ENCODE measurements at regions not wholly inside any gene's neighbourhood (a gene's known extent, or its start where the extent isn't known, plus 50 kb on each side); places are given as distances from the start of the nearest gene placed in this dataset.
"Not testable (repeated sequence)": the region's sequence is repeated elsewhere in the genome, so short reads cannot be mapped to it uniquely, and the experiment has no call there.

DNA sequence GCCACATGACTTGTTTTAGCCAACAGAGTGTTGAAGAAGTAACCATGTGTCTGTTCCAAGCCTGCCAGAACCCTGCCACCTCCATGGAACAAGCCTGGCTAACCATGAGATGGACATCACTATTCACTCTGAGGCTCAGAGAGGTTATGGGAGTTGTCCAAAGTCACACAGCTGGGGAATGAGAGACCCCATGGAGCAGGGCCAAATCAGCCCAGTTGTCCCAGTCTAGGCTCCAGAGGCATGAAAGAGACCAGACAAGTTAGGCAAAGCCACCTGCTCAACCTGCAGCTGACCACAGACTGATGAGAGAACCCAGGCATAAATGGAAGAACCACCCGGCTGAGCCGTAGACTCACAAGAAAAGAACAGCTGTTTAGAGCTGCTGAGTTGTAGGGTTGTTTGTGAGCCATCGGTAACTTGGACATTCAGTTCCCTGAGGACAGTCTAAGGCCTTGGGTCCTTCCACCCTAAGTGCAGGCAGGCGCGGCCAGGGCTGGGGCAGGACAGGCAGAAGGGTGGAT, 74.7 kb upstream of the PHF21B start:
- DNase-seq (ENCODE audit: extremely low read depth, low read depth) = no peak
- H3K4me3 ChIP-seq (replicated peaks; ENCODE audit: low read depth, low read length) = no peak overlapping the region
- TF ChIP-seq, protein P1, sequence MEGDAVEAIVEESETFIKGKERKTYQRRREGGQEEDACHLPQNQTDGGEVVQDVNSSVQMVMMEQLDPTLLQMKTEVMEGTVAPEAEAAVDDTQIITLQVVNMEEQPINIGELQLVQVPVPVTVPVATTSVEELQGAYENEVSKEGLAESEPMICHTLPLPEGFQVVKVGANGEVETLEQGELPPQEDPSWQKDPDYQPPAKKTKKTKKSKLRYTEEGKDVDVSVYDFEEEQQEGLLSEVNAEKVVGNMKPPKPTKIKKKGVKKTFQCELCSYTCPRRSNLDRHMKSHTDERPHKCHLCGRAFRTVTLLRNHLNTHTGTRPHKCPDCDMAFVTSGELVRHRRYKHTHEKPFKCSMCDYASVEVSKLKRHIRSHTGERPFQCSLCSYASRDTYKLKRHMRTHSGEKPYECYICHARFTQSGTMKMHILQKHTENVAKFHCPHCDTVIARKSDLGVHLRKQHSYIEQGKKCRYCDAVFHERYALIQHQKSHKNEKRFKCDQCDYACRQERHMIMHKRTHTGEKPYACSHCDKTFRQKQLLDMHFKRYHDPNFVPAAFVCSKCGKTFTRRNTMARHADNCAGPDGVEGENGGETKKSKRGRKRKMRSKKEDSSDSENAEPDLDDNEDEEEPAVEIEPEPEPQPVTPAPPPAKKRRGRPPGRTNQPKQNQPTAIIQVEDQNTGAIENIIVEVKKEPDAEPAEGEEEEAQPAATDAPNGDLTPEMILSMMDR (IDR thresholded peaks at IDR 0.05; ENCODE audit: low read depth, low read length, missing control alignments) = no peak

DNA sequence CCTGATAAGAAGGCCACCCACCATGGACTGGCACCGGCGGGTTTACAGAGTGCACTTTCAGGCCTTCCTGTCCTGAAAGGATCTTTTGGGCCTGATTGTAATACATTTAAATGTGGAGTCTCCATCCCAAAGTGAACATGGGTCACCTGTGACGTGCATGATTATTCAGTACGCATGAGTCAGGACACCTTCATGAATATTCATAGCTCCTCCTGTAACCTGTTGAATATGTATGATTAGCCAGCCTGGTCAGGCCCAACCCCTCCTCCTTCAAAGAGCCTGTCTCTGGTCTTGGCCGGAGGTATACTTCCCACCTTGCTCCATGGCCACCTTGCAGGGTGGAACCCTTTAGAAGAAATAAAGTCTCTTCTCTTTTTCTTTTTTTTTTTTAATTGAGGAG, 75.9 kb upstream of the NUP50 start:
- no peak overlapping the region for H3K4me3 ChIP-seq (replicated peaks; ENCODE audit: low read depth, low read length)
- TF ChIP-seq, protein P1 (IDR thresholded peaks at IDR 0.05; ENCODE audit: low read depth, low read length, missing control alignments) = no peak
- DNase-seq (ENCODE audit: extremely low read depth, low read depth) = no peak

DNA sequence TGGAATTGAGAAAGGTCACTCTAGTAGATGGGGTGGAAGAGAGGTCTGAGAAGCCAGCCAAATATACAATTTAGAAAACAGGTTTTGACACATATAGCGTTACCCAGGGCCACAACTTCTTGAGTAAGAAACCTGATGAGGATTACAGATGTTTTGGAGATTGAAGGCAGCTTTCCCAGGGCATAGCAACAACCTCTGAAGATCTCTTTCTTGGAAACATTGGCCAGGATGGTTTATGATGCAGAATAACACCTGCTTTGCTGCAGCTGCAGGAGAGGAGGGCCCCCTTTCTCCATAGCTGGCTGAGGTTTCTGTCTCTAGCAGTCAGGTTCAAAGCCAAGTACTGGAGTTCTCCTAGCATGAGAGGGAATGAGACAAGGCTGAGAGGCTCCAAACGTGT, 75.1 kb upstream of the NUP50 start:
- no peak overlapping the region for H3K4me3 ChIP-seq (replicated peaks; ENCODE audit: low read depth, low read length)
- DNase-seq (ENCODE audit: extremely low read depth, low read depth) = no peak
- TF ChIP-seq, protein P1 (IDR thresholded peaks at IDR 0.05; ENCODE audit: low read depth, low read length, missing control alignments) = no peak

DNA sequence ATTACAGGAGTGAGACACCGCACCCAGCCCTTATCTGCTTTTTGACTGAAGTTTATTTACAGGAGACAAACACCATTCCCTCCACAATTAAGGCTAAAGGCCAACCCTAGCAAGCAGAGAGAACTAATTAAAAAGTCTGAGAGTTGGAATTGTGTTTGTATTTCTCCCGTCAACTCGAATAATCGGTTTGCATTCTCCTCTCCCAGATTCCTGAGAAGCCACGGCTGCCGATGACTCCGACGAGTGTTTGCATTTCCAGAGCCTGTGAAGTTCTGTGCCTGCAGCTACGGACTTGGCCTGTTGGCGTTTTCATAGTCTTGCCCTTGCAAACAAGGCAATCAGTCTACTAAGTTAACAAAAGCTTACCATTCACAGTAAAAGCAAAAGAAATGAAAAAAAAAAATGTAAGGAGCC, 73.2 kb upstream of the NUP50 start:
- DNase-seq (ENCODE audit: extremely low read depth, low read depth) = no peak
- H3K4me3 ChIP-seq (replicated peaks; ENCODE audit: low read depth, low read length) = no peak overlapping the region
- TF ChIP-seq, protein P1 (IDR thresholded peaks at IDR 0.05; ENCODE audit: low read depth, low read length, missing control alignments) = no peak

DNA sequence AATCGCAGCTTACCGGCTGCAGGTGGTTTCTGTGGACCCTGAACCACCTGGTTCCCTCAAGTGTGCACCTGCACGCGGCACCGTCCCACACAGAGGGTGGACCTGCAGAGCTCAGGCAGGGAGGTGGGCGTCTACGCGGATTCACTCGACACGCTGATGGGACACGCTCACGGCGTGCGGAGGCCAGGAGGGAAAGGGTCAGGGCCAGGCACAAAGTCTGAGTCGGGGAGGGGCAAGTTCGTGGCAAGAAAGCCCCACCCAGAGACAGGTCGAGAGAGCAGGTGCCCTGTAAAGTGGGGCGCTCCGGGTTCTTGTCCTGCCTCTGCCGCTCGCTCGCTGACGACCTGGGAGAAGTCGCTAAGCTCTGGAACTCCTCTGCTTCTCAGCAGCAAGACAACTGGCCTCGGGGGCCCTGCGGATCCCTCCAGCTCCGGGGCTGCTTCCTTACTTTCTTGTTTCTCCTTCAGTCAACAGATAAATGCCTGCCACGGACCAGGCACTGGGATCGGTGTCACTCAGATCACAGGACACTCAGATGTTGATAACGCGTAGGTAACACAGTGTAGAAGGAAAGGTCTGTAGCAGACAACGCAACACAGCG, 72.4 kb upstream of the NUP50 start:
- no peak for DNase-seq (ENCODE audit: extremely low read depth, low read depth)
- TF ChIP-seq, protein P1 (IDR thresholded peaks at IDR 0.05; ENCODE audit: low read depth, low read length, missing control alignments) = no peak
- H3K4me3 ChIP-seq (replicated peaks; ENCODE audit: low read depth, low read length) = no peak overlapping the region

DNA sequence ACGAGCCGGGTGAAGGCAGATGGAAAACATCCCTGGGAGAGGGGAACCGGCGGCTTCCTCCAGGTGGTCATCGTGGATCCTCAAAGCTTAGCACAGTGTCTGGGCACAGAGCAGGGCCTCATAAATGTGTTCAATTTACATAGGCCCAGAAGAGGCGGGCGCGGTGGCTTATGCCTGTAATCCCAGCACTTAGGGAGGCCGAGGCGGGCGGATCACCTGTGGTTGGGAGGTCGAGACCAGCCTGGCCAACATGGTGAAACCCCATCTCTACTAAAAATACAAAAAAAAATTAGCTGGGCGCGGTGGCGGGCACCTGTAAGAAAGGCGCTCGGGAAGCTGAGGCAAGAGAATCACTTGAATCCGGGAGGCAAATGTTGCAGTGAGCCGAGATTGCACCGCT, 71.8 kb upstream of the NUP50 start:
- not testable (repeated sequence) for H3K4me3 ChIP-seq (replicated peaks; ENCODE audit: low read depth, low read length); DNase-seq (ENCODE audit: extremely low read depth, low read depth)

DNA sequence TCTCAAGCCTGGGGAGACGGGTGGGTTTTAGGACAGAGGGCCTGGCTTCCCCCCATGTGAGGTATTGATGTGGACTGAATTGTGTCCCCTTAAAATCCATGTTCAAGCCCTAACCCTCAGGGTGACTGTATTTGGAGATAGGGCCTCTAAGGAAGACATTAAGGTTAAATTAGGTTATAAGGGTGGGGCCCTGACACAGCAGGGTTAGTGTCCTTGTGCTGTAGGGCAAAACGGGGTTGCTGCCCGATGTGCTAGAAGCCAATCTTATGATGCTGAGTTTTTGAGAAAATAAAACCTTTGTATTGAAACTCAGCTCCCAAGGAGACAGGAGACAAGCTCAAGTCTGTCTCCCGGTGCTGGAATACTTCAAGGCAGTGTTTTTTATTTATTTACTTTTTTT, 71.1 kb upstream of the NUP50 start:
- H3K4me3 ChIP-seq (replicated peaks; ENCODE audit: low read depth, low read length) = no peak overlapping the region
- TF ChIP-seq, protein P1 (IDR thresholded peaks at IDR 0.05; ENCODE audit: low read depth, low read length, missing control alignments) = no peak
- DNase-seq (ENCODE audit: extremely low read depth, low read depth) = no peak

All from HFF-Myc (cell line).